ENCODE measurements at regions not wholly inside any gene's neighbourhood (a gene's known extent, or its start where the extent isn't known, plus 50 kb on each side); places are given as distances from the start of the nearest gene placed in this dataset.
"Not testable (repeated sequence)": the region's sequence is repeated elsewhere in the genome, so short reads cannot be mapped to it uniquely, and the experiment has no call there.

DNA sequence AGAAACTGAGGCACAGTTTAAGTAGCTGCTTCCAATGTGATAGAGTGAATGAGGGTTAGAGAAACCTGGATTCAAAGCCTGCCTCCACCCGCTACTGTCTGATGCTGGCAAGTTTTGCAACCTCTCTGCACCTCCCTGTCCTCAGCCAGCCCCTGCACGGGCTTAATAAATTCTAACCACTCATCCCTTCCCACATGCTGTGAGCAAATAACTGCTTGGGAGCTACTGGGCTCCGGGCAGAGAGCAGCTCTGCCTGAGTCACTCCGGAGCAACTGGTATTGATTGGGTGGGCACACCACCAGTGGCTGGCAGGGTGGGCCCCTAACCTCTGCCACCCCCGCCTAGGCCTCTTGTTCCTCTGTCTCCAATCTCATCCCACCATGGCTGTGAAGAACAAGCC lies 104.3 kb upstream of the SYT13 start:
- CTCF ChIA-PET = no interaction called here
- Histone ChIP-seq H3K27me3 (ENCODE audit: insufficient read depth, low read depth) (peaks cover 87% of the 10 kb centered on the region), H3F3A (ENCODE audit: insufficient read depth, low read depth) (no peaks in the 10 kb centered on the region), H3K9me2 (ENCODE audit: insufficient read depth) (no peaks in the 10 kb centered on the region), H3K79me2 (ENCODE audit: low read depth) (no peaks in the 10 kb centered on the region), H3K4me3 (no peak overlapping the region), H2AFZ (no peak overlapping the region), H3K27ac (no peak overlapping the region), H3K4me2 (no peak overlapping the region), H3K36me3 (ENCODE audit: low read depth) (no peaks in the 10 kb centered on the region), H3K4me1 (replicated peaks; ENCODE audit: insufficient read depth) (no peaks in the 10 kb centered on the region), H3K9me3 (ENCODE audit: insufficient read depth, low read depth) (no peaks in the 10 kb centered on the region), H4K20me1 (ENCODE audit: insufficient read depth) (no peaks in the 10 kb centered on the region)
- TF ChIP-seq EZH2 (IDR thresholded peaks at IDR 0.05; ENCODE audit: low read depth) (no peak), CTCF (conservative IDR thresholded peaks at IDR 0.05) (no peak)
- intact Hi-C loops (cut with micrococcal nuclease; ENCODE audit: unreplicated experiment) = no loop called here
- no TSS peak for BruUV-seq (replicated peaks)
- POLR2A ChIA-PET (ENCODE audit: unreplicated experiment) = no interaction called here
- no peak for DNase-seq

DNA sequence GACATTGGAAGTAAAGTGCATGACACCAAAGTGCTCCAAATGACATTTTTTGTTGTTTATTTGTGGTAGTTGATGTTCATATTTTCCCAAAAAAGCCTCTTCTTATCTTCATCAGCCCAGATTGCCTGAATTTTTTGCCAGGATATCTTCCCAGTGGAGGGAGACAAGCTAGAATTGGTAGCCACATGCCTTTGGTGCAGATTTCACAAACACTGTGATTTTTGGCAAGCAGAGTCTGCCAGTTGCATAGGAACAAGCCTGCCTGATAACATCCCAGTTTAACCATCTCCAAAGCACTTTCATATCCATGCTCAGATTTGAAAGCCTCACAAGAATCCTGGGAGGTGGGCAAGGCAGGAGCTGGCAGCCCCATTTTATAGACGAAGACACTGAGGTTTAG lies 102.3 kb upstream of the SYT13 start:
- no peak overlapping the region for H2AFZ ChIP-seq
- H3K79me2 ChIP-seq (ENCODE audit: low read depth) = no peaks in the 10 kb centered on the region
- H3K4me3 ChIP-seq = no peak overlapping the region
- BruUV-seq (replicated peaks) = no TSS peak
- no peaks in the 10 kb centered on the region for H3K9me2 ChIP-seq (ENCODE audit: insufficient read depth)
- peaks cover 87% of the 10 kb centered on the region for H3K27me3 ChIP-seq (ENCODE audit: insufficient read depth, low read depth)
- POLR2A ChIA-PET (ENCODE audit: unreplicated experiment) = interaction anchor here (0.7 kb wide), 1 partner anchor 197 kb away, joined by 3 read pairs; no protein-coding TSS in a partner anchor
- no peaks in the 10 kb centered on the region for H3K9me3 ChIP-seq (ENCODE audit: insufficient read depth, low read depth)
- TF ChIP-seq CTCF (conservative IDR thresholded peaks at IDR 0.05) = no peak
- TF ChIP-seq EZH2 (IDR thresholded peaks at IDR 0.05; ENCODE audit: low read depth) = no peak
- no peaks in the 10 kb centered on the region for H3K36me3 ChIP-seq (ENCODE audit: low read depth)
- H3K4me2 ChIP-seq = no peak overlapping the region
- H3K27ac ChIP-seq = no peak overlapping the region
- CTCF ChIA-PET = no interaction called here
- no peak for DNase-seq
- H3F3A ChIP-seq (ENCODE audit: insufficient read depth, low read depth) = no peaks in the 10 kb centered on the region
- H3K4me1 ChIP-seq (replicated peaks; ENCODE audit: insufficient read depth) = no peaks in the 10 kb centered on the region
- intact Hi-C loops (cut with micrococcal nuclease; ENCODE audit: unreplicated experiment) = no loop called here
- no peaks in the 10 kb centered on the region for H4K20me1 ChIP-seq (ENCODE audit: insufficient read depth)

GRCh38 chr11:45387885-45388284 lies 101.7 kb upstream of the SYT13 start:
- H3K4me3 ChIP-seq; DNase-seq; BruUV-seq (replicated peaks); H3F3A ChIP-seq (ENCODE audit: insufficient read depth, low read depth); H3K4me2 ChIP-seq; POLR2A ChIA-PET (ENCODE audit: unreplicated experiment); H3K36me3 ChIP-seq (ENCODE audit: low read depth); H3K9me3 ChIP-seq (ENCODE audit: insufficient read depth, low read depth); H3K79me2 ChIP-seq (ENCODE audit: low read depth); intact Hi-C loops (cut with micrococcal nuclease; ENCODE audit: unreplicated experiment); H3K9me2 ChIP-seq (ENCODE audit: insufficient read depth); H4K20me1 ChIP-seq (ENCODE audit: insufficient read depth); H2AFZ ChIP-seq; H3K27ac ChIP-seq; CTCF ChIA-PET; H3K4me1 ChIP-seq (replicated peaks; ENCODE audit: insufficient read depth): not testable (repeated sequence)
- peaks cover 87% of the 10 kb centered on the region for H3K27me3 ChIP-seq (ENCODE audit: insufficient read depth, low read depth)

GRCh38 chr11:45386972-45387371 lies 100.8 kb upstream of the SYT13 start:
- H3K9me2 ChIP-seq (ENCODE audit: insufficient read depth) = no peaks in the 10 kb centered on the region
- no peak for TF ChIP-seq CTCF (conservative IDR thresholded peaks at IDR 0.05)
- no peak for TF ChIP-seq EZH2 (IDR thresholded peaks at IDR 0.05; ENCODE audit: low read depth)
- H3K4me1 ChIP-seq (replicated peaks; ENCODE audit: insufficient read depth) = no peaks in the 10 kb centered on the region
- no peaks in the 10 kb centered on the region for H3K9me3 ChIP-seq (ENCODE audit: insufficient read depth, low read depth)
- no peaks in the 10 kb centered on the region for H4K20me1 ChIP-seq (ENCODE audit: insufficient read depth)
- BruUV-seq (replicated peaks) = no TSS peak
- H2AFZ ChIP-seq = no peak overlapping the region
- ChIA-PET POLR2A (ENCODE audit: unreplicated experiment) (no interaction called here), CTCF (no interaction called here)
- H3K27me3 ChIP-seq (ENCODE audit: insufficient read depth, low read depth) = peaks cover 87% of the 10 kb centered on the region
- H3K4me3 ChIP-seq = no peak overlapping the region
- no peaks in the 10 kb centered on the region for H3K79me2 ChIP-seq (ENCODE audit: low read depth)
- no peaks in the 10 kb centered on the region for H3K36me3 ChIP-seq (ENCODE audit: low read depth)
- H3K4me2 ChIP-seq = no peak overlapping the region
- H3K27ac ChIP-seq = no peak overlapping the region
- H3F3A ChIP-seq (ENCODE audit: insufficient read depth, low read depth) = no peaks in the 10 kb centered on the region
- intact Hi-C loops (cut with micrococcal nuclease; ENCODE audit: unreplicated experiment) = no loop called here
- no peak for DNase-seq

Measured in PC-9 (cell line).